Gastrocnemius medialis (tissue), 4 donors: ENCODE measurements at regions not wholly inside any gene's neighbourhood (a gene's known extent, or its start where the extent isn't known, plus 50 kb on each side); places are given as distances from the start of the nearest gene placed in this dataset.

Experiments used
- CTCF ChIP-seq, 5 experiments: fragments of 450-650 bp in 3 of 5; fragments of 200-600 bp in 2 of 5; sonication (generic) in 2 of 5; IDR thresholded peaks in 4 of 5; conservative IDR thresholded peaks in 1 of 5; 1 replicate in 4 of 5; 2 replicates in 1 of 5; pipeline ENCODE4 v1.5.1; 2016 to 2019; ENCODE audit warnings: antibody characterized with exemption in 5 of 5, mild to moderate bottlenecking in 3 of 5, moderate library complexity in 3 of 5
- POLR2A ChIP-seq, 2 donors: fragments of 450-650 bp; IDR thresholded peaks; one replicate each; pipeline ENCODE4 v1.6.1; 2017; ENCODE audit warnings: antibody characterized with exemption in 2 of 2, mild to moderate bottlenecking in 2 of 2, moderate library complexity in 2 of 2

GRCh38 chr21:15121655-15122120 lies 56.9 kb upstream of the NRIP1 start:
- TF ChIP-seq POLR2A (IDR thresholded peaks at IDR 0.05) (no peak), CTCF (IDR thresholded peaks at IDR 0.05 in 4 of 5, conservative IDR thresholded peaks at IDR 0.05 in 1 of 5) (no peak)
